Activated T-cell treated with anti-CD3 and anti-CD28 coated beads for 1 hour (primary cell): ENCODE measurements at regions not wholly inside any gene's neighbourhood (a gene's known extent, or its start where the extent isn't known, plus 50 kb on each side); places are given as distances from the start of the nearest gene placed in this dataset.

ENCODE experiments used
- DNase-seq: peaks from one replicate; pipeline ENCODE4 v3.0.0-alpha.2; 2020; ENCODE audit warnings: low read depth

GRCh38 chr16:6279286-6279685, 1053.4 kb upstream of the RBFOX1 start:
- DNase-seq: no peak

GRCh38 chr16:6274351-6274750, 1058.3 kb upstream of the RBFOX1 start:
- DNase-seq: no peak

GRCh38 chr16:6267682-6268081, 1065.0 kb upstream of the RBFOX1 start:
- no peak for DNase-seq

GRCh38 chr16:6266703-6267102, 1065.9 kb upstream of the RBFOX1 start:
- no peak for DNase-seq

- DNase-seq: no peak
Measured at GRCh38 chr16:6265968-6266367, 1066.7 kb upstream of the RBFOX1 start.

GRCh38 chr16:6258056-6258455, 1074.6 kb upstream of the RBFOX1 start:
- DNase-seq: no peak

- DNase-seq: no peak
Measured at GRCh38 chr16:6252541-6252940, 1080.1 kb upstream of the RBFOX1 start.

GRCh38 chr16:6250511-6250910, 1082.1 kb upstream of the RBFOX1 start:
- no peak for DNase-seq

GRCh38 chr16:6249863-6250262, 1082.8 kb upstream of the RBFOX1 start:
- DNase-seq: no peak

GRCh38 chr16:6248199-6248598, 1084.4 kb upstream of the RBFOX1 start:
- DNase-seq: no peak

- DNase-seq: no peak
Measured at GRCh38 chr16:6247775-6248174, 1084.9 kb upstream of the RBFOX1 start.

- DNase-seq: no peak
Measured at GRCh38 chr16:6247150-6247549, 1085.5 kb upstream of the RBFOX1 start.

GRCh38 chr16:6246266-6246665, 1086.4 kb upstream of the RBFOX1 start:
- DNase-seq: no peak

GRCh38 chr16:6232056-6232455, 1100.6 kb upstream of the RBFOX1 start:
- DNase-seq: no peak

GRCh38 chr16:6231398-6231797, 1101.2 kb upstream of the RBFOX1 start:
- DNase-seq: no peak

GRCh38 chr16:6229186-6229585, 1103.5 kb upstream of the RBFOX1 start:
- no peak for DNase-seq

GRCh38 chr16:6218855-6219254, 1113.8 kb upstream of the RBFOX1 start:
- no peak for DNase-seq

- DNase-seq: no peak
Measured at GRCh38 chr16:6216836-6217235, 1115.8 kb upstream of the RBFOX1 start.

- DNase-seq: no peak
Measured at GRCh38 chr16:6211644-6212043, 1114.0 kb upstream of the EEF2KMT start.

GRCh38 chr16:6209355-6209930, 1111.8 kb upstream of the EEF2KMT start:
- no peak for DNase-seq

- no peak for DNase-seq
Measured at GRCh38 chr16:6207580-6207979, 1110.0 kb upstream of the EEF2KMT start.

- no peak for DNase-seq
Measured at GRCh38 chr16:6207124-6207523, 1109.5 kb upstream of the EEF2KMT start.

- no peak for DNase-seq
Measured at GRCh38 chr16:6206080-6206479, 1108.5 kb upstream of the EEF2KMT start.

GRCh38 chr16:6204945-6205344, 1107.3 kb upstream of the EEF2KMT start:
- DNase-seq: no peak

- no peak for DNase-seq
Measured at GRCh38 chr16:6200861-6201260, 1103.3 kb upstream of the EEF2KMT start.
